Stimulated activated naive CD4-positive, alpha-beta T cell (primary cell): ENCODE measurements at regions not wholly inside any gene's neighbourhood (a gene's known extent, or its start where the extent isn't known, plus 50 kb on each side); places are given as distances from the start of the nearest gene placed in this dataset.

ENCODE experiments used
- DNase-seq, 6 experiments: peaks; one replicate each; lab custom pipeline; 2025; lab: John Stamatoyannopoulos, UW

GRCh38 chr5:105581988-105582690 is 2019.5 kb upstream of the NUDT12 start:
- no peak for DNase-seq

DNA sequence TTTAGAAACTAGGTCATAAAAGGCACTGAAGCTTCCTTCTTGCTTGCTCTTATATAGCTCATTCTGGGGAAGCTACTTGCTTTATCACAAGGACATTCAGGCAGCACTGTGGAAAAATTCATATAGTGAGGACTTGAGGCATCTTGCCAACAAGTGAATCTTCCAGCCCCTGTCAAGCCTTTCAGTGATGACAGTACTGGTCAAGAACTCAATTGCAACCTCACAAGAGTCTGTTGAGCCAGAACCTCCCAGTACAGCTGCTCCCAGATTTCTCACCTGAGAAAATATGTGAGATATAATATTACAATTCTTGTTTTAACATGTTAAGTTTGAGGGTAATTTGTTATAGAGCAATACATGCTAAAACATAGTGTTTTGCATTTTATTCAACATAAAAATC is 2011.0 kb upstream of the NUDT12 start:
- DNase-seq = no peak

DNA sequence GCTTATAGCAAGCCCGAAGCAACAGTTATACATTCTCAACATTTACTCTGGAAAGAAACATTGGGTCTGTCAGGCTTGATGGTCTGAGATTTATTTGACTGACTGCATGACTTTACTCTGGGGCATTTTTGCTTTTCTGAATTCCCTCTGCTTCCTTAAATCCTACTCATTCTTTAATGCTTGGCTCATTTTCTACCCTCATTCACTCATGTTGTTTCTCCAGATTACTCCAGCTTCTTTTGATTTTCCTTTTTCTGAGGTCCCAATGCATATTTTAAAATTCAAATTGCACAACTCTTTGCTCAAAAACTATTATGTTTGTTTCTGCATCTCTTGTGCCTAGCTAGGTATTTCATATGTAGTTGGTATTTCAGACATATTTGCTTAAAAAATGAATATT is 2002.9 kb upstream of the NUDT12 start:
- no peak for DNase-seq

DNA sequence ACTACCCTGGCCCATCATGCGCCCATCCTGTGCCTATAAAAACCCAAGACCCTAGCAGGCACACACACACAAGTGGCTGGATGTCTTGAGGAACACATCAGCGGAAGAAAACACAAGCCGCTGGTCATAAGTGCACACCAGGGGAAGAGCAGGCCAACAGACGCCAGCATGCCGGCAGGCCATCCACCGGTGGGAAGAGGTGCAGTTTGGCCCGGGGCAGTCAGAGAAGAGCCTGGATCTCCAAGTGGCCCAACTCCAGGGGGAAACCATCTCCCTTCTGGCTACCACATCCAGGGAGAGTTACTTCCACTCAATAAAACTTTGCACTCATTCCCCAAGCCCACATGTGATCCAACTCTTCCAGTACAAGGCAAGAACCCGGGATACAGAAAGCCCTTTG is 2001.3 kb upstream of the NUDT12 start:
- DNase-seq = no peak

DNA sequence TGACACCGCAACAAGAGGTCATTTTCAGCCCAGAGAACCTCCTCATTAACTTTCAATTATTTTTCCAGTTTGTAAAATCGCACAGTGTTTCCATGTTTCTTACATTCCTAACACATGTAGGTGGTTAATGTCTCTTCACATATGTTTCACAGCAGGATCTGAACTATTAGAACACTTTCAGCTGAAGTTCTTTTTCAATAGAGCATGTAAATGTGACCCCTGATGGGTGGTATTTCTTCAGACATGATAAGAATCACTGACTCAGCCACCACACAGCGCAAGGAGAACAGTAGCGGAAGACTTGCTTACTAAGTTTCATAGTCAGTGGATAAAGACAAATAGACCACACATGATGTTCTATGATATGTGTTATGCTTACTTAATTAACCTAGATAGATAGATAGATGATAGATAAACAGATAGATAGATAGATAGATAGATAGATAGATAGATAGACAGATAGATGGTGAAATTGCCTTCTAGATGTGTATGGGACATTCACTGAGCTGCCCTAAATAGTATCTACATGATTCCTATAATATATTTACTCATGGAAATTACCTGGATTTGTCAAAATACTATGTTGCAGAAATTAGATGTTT is 1992.1 kb upstream of the NUDT12 start:
- no peak for DNase-seq

DNA sequence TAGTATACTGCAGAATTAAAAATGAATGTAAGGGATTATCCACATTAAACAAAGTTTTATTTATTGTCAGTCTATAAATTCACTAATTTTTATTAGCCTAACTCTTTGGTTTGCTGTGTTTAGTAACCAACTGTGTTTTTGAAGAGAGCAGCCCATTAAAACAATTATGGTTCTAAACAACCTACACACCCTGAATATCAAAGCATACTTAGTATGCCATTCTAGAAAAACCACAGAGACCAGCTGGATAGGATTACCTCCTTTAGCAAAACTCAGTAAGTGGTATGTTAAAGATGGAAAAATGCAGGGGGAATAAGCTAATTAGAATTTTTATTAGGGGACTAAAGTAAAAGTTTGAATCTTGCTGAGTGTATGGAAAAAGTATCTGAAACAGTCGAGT is 1981.7 kb upstream of the NUDT12 start:
- DNase-seq = no peak

- no peak for DNase-seq
Observed at GRCh38 chr5:105536675-105537074, 1974.1 kb upstream of the NUDT12 start.

GRCh38 chr5:105530716-105531261 is 1968.2 kb upstream of the NUDT12 start:
- no peak for DNase-seq

DNA sequence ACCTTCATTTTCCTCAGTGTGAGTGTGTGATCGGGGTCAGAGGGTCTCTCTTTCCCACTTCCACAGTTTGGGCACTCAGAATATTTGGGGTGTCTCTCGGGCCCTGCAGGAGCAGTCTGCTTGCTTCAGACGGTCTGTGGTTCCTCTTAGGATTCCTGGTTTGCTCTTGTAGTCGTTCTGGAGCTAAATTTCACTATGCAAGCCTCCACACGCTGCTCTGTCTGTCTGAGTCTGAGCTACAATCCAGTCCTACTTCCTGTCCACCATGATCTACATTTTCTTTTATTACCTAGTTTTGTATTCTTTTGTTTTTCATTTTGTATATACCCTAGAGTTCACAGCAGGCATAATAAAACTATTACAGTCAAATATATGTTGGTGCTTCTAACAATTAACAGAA is 1967.3 kb upstream of the NUDT12 start:
- no peak for DNase-seq

- no peak for DNase-seq
Observed at GRCh38 chr5:105508519-105508918, 1945.9 kb upstream of the NUDT12 start.

GRCh38 chr5:105506692-105507277 is 1944.2 kb upstream of the NUDT12 start:
- DNase-seq = no peak

GRCh38 chr5:105503950-105504349 is 1941.4 kb upstream of the NUDT12 start:
- DNase-seq = no peak

DNA sequence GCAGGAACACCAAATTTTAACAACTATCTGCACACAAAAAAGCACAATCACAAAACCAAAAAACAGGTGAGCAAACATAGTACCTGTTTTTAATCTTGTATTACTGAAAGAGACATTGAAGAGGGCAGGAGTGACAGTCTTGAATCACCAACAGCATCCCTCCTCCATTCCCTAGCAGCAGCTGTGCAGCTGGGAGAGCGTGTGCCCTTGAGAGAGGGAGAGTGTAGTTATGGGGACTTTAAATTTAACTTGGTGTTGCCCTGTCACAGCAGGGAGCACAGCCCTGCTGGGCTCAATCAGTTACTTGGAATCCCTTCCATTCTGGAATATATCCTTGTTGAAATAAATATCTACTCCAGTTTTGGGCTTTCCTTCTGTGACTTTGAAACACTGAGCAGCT is 1938.7 kb upstream of the NUDT12 start:
- DNase-seq = no peak

GRCh38 chr5:105475401-105475800 is 1912.8 kb upstream of the NUDT12 start:
- DNase-seq = no peak

DNA sequence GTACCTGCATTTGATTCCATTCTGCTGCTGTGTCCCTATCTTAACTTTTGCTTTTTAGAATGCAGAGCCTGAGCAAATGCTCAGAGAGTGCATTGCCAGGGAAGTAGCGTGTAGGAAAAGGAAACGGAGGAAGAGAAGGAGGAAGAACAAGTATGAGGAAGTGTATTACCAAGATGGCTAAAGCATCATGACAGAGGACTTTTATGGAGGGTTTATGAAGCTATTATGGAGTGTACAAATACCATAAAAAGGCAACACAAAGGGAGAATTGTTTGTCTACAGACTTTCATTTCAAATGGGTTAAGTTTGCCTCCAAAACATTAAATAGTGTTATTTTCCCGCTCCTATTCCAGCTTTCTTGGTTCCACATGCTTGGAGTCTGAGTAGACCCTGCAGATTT is 1899.8 kb upstream of the NUDT12 start:
- DNase-seq = no peak

- DNase-seq = no peak
Observed at GRCh38 chr5:105460721-105461120, 1898.1 kb upstream of the NUDT12 start.

DNA sequence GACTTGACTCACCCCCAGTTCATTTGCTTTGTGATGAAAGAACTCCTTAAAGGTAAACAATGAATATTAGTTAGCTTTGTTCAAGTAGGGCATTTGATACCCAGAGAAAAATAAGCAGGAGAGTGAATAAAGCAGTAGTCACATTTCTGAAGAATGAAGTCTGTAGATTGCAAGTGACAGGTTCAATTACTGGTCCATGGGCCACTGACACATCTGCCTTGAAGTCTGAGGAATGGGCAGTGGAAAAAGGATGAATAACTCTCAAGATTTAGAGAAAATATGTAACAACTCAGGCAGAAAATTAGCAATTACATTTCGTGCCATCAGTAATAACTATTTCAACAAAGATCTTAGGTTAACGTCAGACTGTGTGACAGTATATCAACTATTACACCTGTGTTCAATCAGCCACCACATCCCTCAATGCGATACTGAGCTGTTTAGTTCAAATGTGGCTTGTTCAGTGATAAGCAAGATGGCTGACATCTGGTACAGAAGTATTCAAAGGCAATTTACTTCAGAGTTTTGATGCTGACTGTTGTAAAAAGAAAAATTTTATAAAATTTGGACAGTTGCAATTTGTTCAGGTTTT is 1890.7 kb upstream of the NUDT12 start:
- no peak for DNase-seq

DNA sequence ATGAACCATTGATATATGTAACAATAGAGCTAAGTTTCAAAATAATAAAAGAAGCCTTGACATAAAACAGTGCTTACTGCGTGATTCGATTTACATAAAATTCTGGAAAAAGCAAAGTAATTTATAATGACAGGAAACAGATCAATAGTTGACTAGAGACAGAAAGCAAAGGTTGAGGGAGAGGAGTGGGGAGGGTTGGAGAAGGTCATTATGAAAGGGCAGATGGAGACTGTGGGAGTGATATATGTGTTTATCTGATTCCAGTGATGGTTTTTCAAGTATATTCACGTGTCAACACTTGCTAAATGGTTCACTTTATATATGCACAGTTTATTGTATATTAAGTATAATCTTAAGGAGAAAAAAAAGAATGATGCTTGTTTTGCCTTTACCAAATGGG is 1885.7 kb upstream of the NUDT12 start:
- DNase-seq = no peak

DNA sequence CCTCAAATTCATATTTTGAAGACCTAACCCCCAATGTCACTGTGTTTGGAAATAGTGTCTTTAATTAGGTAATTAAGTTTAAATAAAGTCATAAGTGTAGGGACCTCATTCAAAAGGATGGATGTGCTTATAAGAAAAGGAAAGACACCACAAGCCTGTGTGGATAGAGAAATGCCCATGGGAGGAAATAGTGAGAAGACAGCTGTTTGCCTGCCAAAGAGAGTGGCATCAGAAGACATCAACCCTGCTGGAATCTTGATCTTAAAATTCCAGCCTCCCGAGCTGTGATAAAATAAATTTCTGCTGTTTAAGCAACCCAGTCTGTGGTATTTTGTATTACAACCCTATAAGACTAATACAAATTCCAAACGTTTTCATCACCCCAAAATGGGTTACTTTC is 1867.9 kb upstream of the NUDT12 start:
- DNase-seq = no peak

DNA sequence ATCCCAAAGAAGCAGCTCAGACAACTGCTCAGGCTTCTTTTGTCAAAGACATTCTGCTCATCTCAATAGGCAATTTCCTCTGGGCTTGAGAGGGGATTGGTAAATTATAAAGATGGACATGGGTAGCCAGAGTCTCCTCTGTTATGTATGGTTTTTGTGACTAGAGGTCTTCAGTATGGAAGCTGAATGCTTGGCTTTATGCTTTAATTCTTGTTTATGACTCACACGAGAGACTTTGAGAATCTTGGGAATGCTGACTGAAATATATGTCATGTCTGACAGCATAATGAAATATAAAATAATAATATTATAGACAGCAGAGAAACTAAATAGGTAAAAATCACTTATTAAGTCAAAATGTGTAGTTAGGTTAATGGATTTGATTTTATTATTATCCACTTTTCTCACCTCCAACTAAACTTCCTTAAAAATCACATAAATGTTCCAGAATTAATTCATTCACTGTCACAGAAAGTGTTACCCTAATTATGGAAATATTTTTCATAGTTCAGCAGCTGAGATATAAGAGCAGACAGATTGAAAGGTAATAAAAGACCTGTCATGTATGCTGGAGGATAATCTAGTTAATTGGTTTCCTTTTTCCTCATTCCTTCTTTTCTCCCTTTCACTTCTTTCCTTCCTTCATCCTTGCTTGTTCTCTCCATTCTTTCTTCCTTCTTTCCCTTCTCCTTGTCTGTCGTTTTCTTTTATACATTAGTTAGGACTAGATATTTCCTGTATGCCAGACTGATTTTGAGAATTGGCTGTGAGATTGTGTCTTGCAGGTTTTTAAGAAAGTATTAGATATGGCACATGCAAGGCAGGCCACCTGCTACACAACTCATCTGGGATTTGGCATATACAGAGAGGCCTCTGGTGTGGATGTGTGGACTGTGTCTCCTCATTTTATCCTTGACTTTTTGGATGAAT is 1866.1 kb upstream of the NUDT12 start:
- no peak for DNase-seq

DNA sequence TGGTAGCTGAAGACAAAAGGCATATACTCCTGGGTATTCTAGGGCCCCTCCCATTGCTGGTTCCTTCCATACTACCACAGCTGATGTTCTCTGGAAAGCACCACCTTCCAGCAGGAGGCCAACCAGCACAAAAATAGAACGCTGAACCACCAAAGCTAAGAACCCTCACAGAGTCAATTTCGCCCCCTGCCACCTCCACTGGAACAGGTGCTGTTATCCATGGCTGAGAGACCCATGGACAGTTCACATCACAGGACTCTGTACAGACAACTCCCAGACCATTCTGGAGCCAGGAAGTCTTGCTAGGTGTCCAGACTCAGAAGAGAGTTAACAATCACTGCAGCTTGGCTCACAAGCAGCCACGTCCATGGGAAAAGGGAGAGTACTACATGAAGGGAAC is 1851.5 kb upstream of the NUDT12 start:
- DNase-seq = no peak

- DNase-seq = no peak
Observed at GRCh38 chr5:105413406-105413990, 1850.9 kb upstream of the NUDT12 start.
